PFSK-1 (cell line): ENCODE measurements at regions not wholly inside any gene's neighbourhood (a gene's known extent, or its start where the extent isn't known, plus 50 kb on each side); places are given as distances from the start of the nearest gene placed in this dataset.

Experiments
- POLR2AphosphoS5 ChIP-seq: IDR thresholded peaks from 2 replicates; pipeline ENCODE4 v1.6.1; 2012; ENCODE audit warnings: low read depth, mild to moderate bottlenecking, control low read depth, low read length, moderate library complexity
- REST ChIP-seq, 2 experiments: IDR thresholded peaks; 2 replicates each; pipeline versions ENCODE4 v1.6.1 to v1.8.0; 2011 to 2012; ENCODE audit warnings: low read depth in 2 of 2, low read length in 2 of 2, control low read depth in 1 of 2, inconsistent platforms in 1 of 2, mild to moderate bottlenecking in 1 of 2, moderate library complexity in 1 of 2; ENCODE audit not compliant: insufficient read depth in 1 of 2

- TF ChIP-seq POLR2AphosphoS5 (no peak), REST (IDR thresholded peaks at IDR 0.05; ENCODE audit: insufficient read depth in 1 of 2, low read depth in 2 of 2, low read length in 2 of 2) (no peak)
These were observed 631.6 kb downstream of the TECRL start for GRCh38 chr4:63777601-63778000.
